GM18861 (cell line): ENCODE measurements at regions not wholly inside any gene's neighbourhood (a gene's known extent, or its start where the extent isn't known, plus 50 kb on each side); places are given as distances from the start of the nearest gene placed in this dataset.
"Not testable (repeated sequence)": the region's sequence is repeated elsewhere in the genome, so short reads cannot be mapped to it uniquely, and the experiment has no call there.

Source experiments
- ATAC-seq: cut with Tn5 transposase; IDR thresholded peaks from one replicate; pipeline ENCODE4 v1.9.1; 2021; ENCODE audit not compliant: unreplicated experiment

DNA sequence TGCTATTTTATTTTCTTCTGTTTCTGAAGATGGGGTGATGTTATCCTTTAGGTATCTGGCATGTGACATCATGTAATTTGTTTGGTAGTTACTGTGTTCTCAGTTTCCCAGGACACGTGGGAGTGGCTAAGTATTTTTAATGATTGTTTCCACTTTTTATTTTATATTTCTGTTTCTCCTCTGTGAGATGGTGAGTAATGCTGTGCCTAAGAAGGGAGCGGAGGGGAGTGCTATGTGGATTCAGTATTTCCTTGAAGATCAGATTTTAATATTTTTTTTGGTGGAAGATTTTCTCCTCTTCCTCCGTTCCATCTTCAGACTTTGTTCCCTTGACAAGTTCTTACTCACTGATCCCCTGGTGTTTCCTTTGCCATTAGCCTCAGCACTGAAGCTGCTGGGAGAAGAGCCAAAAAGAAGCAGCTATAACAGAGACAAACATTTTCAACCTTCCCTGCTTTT is 180.0 kb upstream of the MMADHC start:
- ATAC-seq: no peak

DNA sequence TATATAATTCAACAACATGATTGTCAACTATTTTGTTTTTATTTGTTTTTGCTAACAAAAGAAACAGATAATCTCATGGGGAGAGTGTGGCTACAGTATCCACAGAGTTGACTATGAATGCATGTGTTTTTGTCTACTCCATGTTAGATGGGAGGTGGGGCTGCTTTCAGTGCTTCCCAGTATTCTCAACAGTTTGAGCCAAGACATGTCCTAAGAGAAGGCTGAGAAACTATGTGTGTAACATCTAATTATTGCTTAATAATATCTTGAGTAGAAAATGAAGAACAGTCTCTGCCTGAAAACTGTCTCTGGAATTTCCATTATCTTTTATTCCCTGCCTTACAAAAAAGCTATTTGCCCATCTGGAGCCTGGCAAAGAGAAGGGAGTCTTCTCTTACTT is 178.8 kb upstream of the MMADHC start:
- no peak for ATAC-seq

DNA sequence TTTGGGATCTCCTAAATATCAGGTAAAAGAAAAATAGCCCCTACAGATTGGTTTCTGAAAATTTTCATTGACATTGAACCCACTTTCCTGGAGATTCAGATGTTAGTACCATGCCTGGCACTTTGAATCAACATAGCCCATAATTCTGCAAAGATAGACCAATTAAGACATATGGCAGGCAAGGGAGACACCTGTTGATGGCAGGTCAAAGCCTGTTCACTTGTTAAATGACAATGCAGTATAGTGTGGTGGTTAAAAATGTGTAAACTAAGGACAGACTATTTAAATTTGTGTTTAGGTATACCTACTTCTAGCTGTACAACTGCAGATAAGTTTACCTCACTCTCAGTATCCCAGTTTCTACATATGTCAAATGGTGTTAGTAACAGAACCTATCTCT is 178.1 kb upstream of the MMADHC start:
- no peak for ATAC-seq

DNA sequence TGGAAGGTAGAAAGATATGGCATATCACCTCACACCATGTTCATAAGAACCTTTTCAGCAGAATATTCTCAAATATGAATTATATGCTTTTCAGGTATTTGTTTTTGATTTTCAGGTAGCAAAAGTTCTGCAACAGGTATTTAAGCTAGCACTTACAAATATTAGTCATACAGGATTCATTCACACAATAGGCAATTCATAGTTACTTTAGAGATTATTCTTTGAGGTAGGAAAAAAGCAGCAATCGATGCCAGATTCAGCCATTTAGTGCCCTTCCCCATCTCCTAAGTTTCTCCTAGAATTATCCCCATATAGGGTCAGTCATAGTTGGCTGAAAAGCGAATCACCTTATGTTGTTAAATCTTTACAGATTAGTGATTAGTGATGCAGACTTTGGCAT is 177.4 kb upstream of the MMADHC start:
- ATAC-seq: no peak

DNA sequence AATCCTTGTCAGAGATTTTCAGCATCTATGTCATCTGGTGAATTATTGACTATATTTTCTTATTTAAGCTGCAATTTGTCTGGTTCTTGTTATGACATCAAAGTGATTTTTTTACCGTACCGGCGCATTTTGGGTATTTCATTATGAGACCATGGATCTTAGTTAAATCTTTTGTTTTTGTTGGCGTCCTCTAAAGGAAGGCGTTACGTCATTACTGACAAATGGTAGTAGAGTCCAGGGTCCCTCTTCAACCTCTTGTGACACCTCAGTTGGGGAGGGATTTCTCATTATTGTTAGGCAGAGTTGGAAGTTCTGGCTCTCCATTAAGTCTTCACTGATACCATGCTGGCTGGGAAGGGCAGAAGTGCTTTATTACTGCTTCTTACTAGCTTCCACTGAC is 175.8 kb upstream of the MMADHC start:
- ATAC-seq: no peak

DNA sequence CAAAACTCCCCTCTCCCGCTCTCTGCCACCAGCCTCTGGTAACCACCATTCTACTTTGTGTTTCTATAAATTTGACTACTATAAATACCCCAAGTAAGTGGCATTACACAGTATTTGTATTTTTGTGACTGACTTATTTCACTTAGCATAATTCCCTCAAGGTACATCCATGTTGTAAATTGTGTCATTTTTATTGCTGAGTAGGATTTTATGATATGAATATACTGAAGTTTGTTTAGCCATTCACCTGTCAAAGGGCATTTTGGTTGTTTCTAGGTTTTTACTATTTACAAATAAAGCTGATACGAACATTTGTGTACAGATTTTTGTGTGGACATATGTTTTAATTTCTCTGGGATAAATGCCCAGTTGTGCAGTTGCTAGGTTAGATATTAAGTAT is 174.0 kb upstream of the MMADHC start:
- ATAC-seq: no peak

DNA sequence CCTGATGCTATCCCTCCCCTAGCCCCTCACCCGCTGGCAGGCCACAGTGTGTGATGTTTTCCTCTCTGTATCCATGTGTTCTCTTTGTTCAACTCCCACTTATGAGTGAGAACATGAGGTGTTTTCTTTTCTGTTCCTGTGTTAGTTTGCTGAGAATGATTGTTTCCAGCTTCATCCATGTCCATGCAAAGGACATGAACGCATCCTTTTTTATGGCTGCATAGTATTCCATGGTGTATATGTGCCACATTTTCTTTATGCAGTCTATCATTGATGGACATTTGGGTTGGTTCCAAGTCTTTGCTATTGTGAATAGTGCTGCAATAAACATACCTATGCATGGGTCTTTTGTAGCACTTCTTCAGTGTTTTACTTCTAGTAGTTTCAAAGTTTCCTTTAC is 171.8 kb upstream of the MMADHC start:
- ATAC-seq: not testable (repeated sequence)

DNA sequence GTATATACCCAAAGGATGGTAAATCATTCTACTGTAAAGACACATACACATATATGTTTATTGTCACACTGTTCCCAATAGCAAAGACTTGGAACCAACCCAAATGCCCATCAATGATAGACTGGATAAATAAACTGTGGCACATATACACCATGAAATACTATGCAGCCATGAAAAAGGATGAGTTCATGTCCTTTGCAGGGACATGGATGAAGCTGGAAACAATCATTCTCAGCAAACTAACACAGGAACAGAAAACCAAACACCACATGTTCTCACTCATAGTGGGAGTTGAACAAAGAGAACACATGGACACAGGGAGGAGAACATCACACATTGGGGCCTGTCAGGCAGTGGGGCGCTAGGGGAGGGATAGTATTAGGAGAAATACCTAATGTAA is 167.1 kb upstream of the MMADHC start:
- not testable (repeated sequence) for ATAC-seq

DNA sequence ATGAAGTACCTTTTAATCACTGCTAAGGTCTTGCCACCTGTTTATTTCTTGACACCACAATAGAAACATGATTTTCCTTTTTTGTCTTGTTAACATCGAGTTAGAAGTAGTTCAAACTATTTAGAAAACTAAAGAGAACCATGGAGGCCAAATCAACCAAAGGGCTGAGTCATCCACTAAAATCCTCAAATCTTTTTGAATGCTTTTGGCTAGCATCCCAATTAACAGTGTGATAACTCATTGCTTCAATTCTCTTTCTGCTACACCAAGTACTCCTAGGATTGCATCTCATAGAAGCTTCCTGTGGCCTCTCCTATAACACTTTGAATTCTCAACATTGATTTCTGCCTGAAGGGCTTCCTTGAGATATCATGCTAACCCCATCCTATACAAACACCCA is 159.9 kb upstream of the MMADHC start:
- ATAC-seq: no peak

DNA sequence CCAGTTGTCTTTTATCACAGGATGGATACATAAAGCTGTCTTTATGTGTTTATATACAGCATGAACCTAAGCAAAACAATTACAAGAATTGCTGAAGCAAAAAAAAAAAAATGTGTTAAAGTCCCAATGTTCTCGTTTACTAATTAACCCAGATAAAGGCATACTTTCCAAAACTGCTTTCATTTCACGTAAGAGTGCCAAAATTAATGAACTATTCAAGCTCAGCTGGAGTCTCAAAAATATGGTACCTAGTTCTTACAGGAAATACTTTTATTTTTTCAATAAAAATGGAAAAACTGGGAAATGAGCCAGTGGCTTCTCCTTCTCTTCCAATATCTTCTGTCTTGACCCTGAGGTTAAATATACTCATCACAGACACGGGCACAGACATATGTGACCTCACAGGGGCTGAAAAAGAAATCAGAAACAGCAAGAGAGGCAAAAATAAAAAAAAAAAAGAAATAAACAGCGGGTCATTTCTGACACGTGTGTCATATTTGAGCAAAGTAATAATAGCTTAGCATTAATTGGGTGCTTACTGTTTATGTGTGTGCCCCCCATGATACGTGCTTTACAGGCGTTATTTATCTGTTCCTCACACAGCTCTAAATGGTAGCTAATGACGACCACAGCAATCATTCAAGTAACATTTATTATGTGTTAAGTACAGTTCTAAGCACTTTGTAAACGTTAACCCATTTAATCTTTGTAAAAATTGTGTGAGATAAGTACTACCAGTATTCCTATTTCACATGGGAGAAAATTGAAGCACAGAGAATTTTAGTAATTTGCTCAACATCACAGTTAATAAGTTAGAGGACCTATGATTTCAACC is 158.0 kb upstream of the MMADHC start:
- ATAC-seq: no peak

DNA sequence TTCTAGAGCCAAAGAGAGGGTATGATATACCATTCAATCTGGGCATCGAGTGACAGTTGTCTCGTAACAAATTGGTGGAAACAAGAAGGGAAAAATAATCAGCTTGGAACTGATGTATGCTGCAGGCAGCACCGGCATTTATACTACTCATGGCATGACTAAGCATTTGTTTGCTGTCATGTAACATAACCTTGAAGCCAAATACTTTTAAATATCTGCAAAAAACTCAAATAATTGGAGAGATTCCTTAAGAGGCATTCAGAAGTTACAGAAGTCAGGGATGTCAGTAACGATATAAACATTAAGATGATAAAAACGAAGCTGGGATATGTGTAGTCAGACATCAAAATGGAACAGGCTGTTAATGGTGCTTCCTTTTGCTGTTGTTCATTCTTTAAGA is 157.3 kb upstream of the MMADHC start:
- ATAC-seq: no peak

DNA sequence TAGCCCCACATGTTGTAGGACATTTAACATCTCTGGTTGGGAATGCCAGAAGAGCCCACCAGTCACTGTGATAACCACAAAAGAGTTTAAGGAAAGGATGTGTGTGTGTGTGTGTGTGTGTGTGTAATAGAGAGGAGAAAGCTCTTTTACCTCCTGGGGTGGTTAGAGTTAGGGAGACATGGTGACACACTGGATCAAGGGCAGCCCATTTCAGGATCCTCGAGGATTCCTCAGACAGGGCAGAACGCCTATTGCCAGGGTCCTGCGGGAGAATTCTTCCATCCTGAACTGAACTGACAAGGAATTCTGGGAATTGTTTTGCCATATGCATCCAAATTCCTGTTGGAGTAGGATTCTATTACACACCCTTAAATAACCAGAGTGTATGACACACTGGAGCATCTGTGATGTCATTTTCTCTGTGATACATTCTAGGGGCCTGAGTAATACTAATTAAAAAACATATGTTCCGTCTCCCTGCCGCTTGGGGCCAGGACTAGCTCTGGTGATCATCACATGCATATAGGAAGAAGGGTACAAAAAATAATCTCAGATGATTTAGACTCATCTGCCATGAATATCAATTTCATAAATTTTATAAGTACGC is 156.4 kb upstream of the MMADHC start:
- ATAC-seq: no peak

DNA sequence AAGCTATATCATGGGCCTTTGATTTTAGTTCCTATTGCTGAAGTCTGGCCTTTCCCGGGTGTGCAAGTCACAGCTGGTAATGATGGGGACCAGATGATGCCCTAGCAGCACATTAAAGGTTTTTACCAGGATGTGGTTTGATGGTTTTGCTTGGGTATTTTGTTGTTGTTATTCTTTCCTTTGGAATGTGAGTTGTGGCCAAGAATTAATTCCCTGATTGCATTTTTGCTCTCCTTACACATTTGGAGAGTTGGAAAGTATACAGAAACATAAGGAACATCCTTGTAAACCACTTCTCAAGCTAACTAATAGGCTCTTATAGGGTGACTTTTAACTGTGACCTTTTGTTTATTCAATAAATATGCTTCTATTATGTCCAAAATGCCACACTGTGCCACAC is 154.1 kb upstream of the MMADHC start:
- no peak for ATAC-seq

DNA sequence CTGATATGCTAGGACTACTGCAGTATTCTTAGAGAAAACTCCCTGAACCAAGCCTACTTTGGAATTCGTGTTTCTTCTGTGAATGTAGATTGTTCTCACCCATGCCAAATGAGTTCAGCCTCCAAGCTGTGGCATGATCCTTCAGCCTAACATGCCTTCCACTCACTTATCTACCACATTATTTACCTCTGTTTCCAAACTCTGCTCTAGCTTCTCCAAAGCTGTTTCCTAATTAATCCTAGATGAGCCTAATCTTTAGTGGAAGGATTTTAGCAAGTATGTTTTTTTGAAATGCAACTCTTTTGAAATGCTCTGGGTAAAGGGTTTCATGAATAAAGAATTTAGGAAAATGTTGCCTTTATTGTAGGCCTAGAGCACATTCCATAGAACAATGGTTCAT is 152.9 kb upstream of the MMADHC start:
- no peak for ATAC-seq

DNA sequence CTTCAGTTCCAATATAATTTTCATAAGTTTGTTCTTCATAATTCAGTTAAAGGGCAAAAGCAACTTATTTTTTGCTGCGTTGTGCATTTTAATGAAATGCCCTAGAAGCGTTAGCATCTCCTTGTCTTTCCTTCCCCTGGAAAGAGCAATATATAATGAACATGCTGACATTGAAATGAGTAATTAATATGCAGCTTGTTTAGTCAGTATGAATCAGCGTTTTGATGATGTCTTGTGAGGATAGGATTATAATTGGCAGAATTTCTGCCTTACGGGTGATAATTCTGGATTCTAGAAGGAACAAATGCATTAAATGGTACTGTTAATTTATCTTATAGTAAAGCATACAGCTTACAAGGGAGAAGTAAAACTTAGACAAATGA is 152.3 kb upstream of the MMADHC start:
- no peak for ATAC-seq

DNA sequence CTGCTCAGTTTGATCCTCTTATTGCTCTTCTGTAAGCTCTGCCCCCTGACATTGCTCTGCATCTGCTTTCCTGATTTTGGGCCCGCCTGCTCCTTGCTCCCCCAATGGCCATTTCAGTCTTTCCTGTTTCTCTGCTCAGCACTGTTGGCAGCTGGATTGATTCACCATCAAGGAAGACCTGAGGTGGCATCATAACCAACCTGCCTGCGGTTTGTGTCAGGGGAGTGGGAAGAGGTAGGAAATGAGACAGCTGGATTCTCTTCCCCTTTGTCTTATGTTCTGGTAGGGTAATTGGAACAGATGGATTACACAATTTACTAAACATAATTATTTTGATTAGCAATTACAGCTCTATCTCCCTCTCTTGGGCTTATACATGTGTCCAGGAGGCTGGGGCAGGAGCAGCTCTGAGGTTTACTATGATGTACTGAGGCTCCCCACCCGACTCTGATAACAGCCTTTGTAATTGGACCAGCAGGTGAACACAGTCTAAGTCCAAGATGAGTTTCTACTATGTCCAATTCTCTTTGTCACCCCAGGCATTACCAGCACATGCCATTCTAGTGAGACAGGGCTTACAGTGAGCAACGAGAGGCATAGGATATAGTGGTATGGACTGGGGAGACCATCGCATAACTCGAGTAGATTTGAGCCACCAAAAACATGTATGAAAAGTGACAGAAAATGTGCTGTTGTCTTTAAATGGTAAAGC is 151.8 kb upstream of the MMADHC start:
- no peak for ATAC-seq

DNA sequence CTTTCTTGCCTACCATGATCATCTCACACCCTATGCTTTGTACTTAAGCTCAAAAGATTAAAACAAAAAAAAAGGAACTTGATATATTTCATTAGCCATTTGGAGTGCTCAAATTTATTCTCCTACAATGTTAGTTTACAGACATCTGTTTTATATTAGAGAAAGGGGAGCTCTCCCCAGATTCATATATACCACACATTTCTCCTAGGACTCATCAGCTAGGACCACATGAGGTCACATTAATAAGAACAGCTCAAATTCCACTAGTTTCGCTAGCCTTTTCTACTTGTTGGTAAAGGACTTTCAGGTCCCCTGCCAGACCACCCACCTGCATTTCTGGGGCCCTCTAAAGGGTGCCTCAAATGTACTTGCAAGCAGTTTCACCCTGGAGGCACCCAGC is 151.2 kb upstream of the MMADHC start:
- ATAC-seq: no peak

DNA sequence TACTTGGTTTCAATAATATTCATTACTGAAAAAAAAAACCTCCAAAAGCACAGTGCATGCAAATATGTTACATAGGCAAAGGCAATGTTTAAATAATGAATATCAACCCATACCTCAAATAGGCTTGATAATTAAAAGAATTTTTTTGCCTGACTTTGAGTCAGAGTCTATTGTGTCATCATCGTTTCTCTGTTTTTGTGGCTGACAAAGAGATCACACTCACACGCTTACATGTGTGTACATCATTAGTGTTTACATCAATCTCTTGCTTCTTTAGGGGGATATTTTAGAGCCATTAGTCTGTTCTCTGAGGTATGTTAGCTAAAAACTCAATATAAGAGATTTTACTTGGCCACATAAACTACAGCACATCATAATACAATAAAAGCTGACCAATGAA is 150.3 kb upstream of the MMADHC start:
- no peak for ATAC-seq

DNA sequence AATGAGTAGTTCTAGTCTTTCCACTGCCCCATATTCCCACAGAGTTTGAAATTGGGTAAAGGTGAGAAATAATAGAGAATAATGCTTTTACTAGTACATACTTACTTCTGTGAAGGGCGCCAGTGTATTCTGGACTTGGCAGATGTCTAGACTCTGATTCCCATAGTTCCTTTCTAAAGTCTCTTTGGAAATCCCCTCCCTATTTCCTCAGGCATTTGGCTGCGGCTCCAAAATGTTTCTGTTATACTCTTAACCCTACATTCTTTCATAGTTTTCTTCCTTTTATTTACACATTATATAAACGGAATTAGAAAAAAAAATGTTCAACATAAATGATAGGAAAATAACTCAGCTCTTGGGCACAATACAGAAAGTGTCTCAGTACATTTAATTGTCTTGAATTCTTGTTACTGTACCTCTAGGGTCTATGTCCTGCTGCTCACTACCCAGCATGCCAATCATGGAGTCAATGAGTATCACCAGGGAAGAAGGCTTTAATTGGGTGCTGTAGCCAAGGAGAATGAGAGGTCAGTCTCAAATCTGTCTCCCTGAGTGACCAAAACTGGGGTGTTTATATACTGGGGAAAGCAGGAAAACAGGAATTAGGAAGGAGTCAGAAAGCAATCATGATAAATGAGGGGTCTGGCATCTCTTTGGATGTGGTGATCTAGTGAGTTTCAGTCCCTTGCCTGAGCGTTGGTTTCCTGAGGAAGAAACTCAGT is 147.8 kb upstream of the MMADHC start:
- ATAC-seq: no peak

DNA sequence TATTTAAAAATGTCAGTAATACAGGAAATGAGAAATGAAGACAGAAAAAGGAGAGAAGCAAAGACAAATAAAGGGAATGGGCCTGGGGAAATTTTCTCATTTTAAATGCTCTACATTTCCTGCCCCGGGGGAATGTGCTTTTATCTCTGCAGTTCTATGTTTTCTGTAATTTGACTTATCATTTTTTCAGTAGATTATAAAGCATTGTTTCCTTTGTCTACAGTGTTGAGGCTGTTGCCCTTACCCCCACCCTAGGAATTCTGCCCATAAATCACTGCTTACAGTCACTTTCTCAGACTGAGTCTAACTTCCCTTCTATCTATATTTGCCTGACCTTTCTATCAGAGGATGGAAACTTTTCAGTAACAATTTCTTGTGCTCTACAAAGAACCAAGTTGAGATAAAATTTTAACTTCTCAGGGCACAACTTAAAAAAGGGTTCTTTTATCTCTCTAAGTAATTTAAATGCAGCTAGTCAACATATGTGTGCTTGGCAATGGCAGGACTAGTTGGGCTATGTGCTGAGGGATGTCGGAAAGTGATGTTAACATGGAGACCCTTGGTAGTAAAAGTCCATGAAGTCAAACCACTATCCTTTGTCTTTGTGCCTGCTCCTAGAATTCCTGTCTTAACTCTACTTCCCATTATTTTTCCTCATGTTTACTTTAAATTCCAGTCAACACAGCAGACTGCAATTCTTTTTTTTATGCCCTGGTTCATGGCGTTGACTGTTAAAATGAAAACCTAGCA is 146.5 kb upstream of the MMADHC start:
- ATAC-seq: no peak
